GM21360 (cell line): ENCODE measurements at regions not wholly inside any gene's neighbourhood (a gene's known extent, or its start where the extent isn't known, plus 50 kb on each side); places are given as distances from the start of the nearest gene placed in this dataset.

Source experiments
- ATAC-seq: cut with Tn5 transposase; IDR thresholded peaks from one replicate; pipeline ENCODE4 v1.9.1; 2021; ENCODE audit warnings: mild to moderate bottlenecking, moderate library complexity; ENCODE audit not compliant: unreplicated experiment

DNA sequence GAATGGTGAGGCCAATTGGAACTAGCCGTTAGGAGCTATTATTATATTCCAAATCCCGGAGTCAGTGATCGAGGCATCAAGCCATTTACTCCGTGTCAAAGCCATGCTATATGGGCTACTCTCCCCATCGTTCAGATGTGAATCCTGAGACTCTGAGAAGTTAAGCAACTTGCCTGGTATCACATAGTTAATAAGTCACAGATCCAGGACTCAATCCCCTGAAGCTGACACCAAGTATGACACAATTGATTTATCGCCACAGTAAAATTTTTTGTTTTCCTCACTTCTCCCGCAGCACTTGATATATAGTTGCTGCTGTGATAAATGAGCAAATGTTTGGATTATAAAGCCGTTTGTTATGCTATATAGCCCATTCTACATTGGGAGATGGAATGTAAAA is 50.8 kb upstream of the TSHZ2 start:
- ATAC-seq: no peak

DNA sequence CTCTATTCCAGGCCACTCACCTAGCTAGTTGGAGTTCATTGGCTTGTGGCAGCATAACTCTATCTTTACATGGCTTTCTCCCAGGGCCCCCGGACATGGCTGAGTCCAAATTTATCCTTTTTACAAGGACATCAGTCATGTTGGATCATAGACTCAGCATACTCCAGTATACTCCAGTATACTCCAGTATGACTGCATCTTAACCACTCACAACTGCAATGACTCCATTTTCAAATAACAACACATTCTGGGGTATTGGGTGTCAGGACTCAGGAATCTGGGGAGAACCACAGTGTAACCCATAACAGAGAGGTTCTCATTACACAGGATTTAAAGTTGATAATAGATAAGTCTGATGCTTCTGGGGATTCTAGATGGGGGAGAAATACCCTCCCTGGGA is 53.8 kb upstream of the TSHZ2 start:
- ATAC-seq: no peak

DNA sequence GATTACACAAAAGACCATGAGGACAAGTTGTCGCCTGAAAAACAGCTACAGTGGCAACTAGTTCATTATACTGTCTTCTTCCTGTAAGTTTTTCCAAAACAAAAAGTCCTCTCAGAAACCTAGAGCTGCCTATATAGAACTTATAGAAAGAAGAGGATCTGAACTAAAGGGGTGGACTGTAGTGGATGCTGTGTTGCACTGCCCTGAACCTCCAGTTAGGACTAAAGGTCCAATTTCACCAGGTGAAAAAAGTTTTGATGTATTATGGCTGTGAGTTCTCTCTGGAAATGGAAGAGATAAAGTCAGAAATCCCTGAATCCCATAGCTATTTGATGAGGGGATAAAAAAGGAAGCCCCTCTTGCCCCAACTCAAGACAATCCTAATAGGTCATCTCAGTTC is 56.6 kb upstream of the TSHZ2 start:
- ATAC-seq: no peak

DNA sequence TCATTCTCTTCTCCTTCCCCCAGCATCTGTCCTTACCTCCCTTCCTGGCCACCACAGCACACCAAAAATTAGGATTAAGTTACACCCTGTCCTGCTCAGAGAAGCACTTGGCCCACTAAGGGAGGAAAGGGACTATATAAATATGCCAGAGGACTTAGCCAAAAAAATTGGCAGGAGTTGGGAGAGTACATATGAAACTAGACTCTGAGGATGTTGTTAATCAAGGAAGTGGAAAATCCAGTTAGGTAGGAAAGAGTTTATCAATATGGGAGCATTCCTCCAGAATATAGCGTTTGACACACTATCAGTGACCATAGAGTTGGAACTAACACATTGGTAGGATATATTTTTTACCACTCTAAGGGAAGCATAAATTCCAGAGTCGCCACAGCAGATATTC is 57.3 kb upstream of the TSHZ2 start:
- ATAC-seq: no peak

DNA sequence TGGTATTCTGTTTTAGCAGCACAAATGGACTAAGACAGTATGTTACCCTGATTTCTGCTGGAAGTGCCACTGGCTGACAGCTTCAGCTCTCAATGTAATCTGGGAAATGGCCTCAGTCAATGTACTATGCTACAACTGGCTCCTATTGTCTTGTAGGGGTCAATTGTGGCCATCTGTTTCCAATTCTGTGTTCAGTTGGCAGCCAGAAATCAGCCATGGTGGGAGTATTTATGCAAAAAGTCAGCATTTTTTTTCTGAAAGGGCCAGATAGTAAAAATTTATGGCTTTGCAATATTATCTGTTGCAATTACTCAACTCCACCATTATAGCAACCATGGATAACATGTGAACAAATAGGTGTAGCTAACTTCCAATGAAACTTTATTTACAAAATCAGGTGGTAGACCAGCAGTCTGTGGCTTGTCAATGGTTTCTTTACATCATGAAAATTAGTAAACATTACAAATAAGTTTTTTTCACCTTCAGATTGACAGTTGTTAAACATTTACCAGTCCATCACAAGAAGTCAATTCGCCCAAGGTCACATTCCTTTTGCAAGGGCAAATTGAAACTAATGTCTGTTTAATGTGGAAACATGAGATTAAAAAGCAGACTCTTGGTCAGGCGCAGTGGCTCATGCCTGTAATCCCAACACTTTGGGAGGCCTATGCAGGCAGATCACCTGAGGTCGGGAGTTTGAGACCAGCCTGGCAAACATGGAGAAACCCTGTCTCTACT is 58.3 kb upstream of the TSHZ2 start:
- no peak for ATAC-seq

DNA sequence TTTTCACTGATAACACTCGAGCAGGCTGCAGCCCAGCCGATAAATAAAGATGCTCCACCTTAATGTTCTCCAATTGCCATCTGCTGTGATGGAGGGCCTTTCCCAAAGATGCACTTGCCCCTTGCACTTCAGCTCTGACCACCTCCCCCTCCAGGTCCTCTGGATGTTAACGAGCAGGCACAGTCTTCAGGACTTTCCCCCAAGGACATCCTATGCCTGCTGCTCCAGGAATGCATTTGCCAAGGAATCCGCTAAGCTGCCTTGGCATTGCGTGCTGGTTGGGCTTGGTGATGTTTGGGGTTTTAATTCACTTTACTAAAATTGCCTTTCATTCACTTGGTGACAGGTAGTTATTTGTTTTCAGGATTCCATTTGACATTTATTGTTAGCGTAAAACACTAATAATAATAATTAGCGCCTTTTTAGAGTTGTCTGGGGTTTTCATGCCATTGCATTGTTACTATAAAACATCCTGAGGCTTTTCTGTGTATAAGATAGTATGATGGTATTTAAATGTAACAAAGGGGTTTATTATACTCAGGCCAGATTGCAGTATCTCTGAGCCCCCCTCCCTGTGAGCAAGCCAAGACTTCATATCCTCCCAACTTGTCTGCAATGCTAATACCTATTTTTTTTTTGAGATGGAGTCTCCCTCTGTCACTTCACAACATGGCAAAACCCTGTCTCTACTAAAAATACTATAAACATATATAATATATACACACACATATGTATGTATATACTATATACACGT is 66.7 kb upstream of the TSHZ2 start:
- ATAC-seq: no peak

DNA sequence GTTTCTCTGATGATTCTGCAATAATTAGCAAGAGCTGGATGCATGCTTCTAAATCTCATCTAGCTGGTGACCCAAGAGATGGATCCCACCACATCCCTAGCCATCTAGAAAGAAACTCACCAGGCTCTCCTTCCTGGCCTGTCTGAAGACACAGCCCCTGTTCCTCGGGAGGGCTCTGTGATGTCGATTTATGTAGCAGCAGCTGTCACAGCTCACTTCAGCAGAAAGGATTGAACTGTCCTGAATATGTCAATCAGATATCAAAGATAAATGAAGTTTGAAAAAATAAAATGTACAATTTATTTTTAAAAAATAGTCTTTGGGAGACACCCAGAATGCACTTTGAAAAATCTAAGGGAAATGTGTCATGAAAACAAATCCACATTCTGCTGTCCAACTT is 67.3 kb upstream of the TSHZ2 start:
- no peak for ATAC-seq

DNA sequence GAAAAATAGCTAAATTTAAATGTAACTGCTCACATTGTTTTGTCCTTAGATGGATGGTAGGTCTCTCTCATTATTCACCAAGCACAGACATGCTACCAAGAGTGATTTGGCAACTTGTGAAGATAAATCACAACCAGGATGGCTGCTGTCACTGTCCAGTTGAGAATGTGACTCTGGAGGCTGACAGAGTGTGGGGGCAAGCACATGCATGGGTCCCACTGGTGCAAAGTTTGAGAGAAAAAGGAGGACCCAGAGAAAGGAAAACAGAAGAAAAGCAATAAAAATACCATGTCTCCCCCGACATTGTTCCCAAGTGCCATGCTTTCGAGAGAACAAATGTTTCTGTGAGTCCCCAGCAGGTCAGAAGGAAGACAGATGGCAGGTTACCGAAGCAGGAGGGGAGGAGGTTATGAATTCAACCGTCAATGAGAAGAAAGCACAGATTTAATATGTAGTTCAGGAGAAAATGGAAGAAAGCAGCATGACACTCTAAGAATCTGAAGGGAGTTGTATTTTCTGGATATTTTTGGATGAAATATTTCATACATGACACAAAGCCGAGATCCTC is 73.0 kb upstream of the TSHZ2 start:
- ATAC-seq: no peak

DNA sequence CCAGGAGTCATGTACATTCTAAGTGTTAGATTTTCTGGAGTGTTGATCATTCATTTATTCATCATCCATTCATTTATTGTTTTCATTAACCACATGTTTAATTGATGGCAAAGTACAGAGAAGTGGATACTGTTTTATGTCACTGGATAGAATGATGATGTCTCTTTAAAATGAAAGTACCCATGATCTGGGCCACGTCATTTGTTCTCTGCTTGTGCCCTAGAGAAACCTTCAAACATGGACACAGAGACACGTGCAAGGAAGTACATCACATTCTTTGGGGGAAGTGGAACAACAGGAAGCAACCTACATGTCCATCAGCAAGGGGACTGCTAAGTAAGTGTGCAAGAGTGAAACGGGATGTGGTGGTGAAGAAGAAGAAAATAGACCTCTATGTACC is 75.8 kb upstream of the TSHZ2 start:
- no peak for ATAC-seq

DNA sequence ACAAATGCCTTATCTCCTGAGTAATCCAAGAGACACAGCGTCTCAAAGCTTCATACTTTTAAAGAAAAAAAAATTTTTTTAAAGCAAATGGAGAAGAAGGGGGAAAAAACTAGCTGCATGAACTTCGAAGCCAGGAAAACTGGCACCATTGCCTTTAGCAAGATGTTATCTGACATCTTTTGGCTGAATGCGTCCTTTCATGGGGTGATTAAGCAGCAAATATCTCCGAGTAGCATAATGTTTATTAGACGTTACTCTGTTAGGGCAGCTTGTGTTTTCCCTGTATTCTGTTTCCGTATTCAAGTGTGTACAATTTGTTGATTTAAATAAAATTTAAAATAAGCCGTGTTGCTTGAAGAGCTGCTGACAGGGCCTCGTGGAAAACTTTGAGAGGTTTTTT is 76.5 kb upstream of the TSHZ2 start:
- ATAC-seq: no peak

DNA sequence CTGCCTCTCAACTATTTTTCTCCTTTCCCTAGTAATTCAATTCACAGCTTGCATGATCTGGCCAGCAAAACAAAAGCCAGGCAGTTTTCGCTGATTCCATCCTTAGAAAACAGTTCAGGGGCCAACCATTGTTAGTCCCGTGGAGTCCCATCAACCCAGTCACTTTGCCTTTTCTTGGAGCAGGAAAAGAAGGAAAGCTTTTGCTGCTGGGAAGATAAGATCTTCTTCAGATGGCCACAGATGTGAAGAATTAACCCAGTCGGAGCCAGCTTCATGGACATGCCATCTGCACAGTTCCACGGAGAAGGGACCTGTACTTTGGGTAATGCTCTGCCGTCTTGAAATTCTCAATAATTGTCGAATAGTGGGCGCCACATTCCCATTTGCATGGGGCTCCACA is 76.9 kb upstream of the TSHZ2 start:
- ATAC-seq: no peak

DNA sequence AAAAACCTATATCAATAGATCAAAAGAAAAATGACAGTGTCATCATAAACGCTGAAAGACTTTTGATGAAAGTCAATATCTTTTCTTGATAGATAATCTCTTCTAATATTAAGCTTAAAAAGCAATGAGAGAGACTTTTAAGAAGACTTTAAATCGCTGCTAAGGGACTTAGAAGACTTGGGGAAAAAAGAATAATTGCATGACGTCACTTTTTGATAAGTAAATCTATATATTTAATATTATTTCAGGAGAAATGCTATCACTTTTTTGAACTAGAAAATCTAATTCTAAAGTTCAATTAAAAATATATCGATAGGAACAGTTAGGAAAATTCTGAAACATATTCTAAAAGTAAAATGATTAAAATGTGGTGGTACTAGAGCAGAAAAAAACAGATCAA is 78.7 kb upstream of the TSHZ2 start:
- no peak for ATAC-seq

DNA sequence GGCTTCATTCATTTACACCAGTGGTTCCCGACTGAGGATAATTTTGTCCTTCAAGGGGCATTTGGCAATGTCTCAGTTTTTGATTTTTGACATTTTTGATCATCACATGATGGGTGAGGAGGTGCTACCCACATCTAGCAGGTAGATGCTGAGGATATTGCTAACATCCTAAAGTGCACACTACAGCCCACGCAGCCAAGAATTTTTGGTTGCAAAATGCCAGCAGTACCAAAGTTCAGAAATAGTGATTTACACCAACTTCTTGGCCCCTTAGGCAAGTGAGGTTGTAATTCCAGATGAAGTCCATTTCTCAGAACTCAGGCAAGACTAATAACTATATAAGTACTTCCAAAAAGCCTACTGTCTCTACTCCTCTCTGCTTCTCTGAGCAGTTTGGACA is 80.1 kb upstream of the TSHZ2 start:
- no peak for ATAC-seq

DNA sequence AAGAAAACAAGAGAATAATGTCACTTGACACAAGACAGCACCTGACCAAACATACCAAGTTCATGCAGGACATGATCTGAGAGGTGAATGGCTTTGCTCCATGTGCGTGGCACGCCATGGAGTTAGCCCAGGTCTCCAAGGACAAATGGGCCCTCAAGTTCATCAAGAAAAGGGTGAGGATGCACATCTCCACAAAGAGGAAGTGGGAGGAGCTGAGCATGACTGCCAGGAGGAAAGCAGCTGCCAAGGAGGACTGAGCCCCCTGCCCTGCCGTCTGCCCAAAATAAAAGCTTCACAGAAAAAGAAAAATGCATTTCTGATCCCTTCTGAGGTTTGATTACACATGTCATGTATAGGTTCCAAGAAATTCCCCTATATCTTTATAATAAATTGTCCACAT is 82.0 kb upstream of the TSHZ2 start:
- ATAC-seq: no peak

DNA sequence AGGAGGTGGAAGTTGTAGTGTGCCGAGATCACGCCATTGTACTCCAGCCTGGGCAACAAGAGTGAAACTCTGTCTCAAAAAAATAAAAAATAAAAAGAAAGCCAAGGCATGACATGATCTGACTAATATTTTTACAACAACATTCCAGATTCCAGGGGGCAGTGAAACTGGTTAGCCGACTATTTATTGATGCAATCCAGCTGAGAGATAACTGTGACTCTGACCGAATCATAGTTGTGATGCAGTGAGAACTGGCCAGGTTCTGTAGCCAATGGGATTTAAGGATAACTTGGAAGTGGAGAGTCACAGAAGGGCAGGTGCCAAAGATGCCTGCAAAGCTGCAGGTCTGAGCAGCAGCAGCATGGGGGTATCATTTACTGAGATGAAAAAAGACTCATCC is 82.9 kb upstream of the TSHZ2 start:
- no peak for ATAC-seq

DNA sequence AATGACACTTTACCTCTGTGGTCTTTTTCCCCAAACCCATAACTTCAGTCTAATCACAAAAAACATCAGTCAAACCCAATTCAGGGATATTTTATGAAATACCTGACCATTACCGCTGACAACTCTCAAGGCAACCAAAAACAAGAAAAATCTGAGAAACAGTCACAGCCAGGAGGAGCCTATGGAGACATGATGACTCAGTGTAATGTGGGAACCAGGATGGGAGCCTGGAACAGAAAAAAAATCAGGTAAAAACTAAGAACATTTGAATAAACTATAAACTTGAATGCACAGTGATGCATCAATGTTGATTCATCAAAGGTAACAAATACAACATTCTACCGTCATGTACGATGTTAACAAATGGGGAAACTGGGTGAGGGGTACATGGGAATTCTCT is 84.1 kb upstream of the TSHZ2 start:
- no peak for ATAC-seq

DNA sequence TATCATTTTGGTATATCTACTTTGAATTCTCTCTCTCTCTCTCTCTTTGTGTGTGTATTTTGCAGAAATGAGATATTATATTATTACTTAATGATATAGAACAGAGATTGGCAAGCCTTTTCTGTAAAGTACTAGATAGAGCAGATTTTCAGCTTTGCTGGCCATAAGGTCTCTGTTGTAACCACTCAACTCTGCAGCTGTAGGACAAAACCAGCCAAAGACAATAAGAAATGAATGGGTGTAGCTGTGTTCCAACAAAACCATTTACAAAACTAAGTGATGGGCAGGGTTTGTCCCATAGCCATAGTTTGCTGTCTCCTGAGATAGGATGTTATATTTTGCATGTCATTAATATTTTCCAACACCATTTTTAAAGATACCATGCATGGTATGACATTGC is 91.2 kb upstream of the TSHZ2 start:
- ATAC-seq: no peak

DNA sequence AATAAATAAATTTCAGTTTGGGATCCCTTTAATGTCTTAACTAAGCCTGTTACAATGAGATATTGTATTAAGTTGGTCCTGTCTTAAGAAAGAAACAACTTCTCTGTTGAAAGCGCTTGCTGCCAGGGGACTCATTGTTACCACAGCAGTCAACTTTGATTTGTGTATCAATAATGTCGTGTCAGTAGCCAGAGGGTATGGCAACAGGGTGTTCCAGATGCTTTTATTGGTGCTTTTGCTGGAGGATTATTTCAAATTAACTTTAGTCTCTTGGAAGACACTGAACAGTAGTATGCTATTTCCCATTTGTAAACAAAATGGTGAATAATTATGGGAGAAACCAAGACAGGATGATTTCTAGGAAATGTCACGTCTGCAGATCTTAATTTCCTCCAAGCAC is 91.9 kb upstream of the TSHZ2 start:
- no peak for ATAC-seq

DNA sequence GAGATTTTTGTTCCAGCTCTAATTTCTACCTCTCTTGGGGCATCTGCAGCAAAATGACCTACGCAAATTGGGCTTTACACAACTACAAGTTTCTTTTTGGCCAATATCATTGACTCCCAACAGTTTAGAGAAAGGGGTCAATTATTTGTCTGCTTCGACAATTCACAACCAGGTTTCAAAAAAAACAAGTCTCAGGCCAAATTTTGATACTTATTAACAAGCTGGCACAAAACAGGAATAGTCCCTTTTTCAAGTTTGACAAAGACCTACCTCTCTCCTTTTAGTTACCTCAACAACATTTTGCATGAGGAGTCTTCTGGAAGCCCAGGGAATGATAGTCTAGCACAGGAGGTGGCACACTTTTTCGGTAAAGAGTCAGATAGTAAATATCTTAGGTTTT is 97.9 kb upstream of the TSHZ2 start:
- no peak for ATAC-seq

DNA sequence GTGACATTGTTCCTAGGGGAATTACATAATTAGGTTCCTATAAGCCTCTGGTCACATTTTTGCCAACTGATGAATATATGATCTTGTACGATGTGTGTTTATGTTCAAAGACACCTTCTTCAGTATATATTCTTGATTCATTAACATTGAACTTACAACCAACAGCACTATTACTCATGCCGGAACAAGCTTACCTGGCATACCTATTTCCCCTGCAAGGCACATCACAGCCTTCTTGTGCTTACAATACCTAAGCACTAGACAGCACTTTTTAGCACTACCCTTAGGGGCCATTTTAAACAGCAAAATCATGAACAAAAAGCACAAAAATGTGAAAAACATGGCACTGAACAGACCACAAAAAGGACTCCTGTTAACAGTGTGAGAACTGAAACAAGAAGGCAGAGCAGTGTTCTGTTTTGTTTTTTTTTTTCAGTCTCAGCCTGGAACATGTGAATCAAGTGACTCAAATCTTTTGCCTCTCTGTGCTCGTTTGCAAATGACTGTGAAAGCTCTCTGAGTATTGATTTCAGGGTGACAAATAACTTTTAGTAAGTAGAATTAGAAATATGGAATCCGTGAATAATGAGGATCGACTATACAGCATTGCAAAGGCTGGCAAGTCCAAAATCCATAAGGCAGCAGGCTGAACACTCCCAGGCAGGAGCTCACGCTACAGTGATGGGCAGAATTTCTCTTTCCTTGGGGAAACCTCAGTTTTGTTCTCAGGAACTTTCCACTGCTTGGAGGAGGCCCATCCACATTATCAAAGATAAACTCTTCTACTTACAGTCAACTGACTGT is 102.3 kb upstream of the TSHZ2 start:
- no peak for ATAC-seq

DNA sequence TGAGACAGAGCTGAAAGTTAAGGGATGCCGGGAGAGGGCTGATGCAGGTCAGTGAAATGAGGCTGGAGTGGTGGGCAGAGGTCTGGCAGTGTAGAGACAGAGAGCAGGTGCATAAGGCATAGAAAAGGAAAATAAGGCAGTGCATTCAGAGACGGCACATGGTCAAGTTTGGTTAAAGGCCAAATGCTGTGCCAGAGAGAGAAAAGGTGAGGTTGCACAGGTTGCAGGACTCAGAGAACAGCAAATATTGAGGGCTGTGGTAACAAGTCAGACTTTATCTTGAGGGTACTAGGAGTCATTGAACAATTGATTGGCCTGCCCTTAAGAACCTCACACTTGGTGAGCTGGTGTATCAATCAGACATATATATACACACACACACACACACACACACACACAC is 102.9 kb upstream of the TSHZ2 start:
- ATAC-seq: no peak

DNA sequence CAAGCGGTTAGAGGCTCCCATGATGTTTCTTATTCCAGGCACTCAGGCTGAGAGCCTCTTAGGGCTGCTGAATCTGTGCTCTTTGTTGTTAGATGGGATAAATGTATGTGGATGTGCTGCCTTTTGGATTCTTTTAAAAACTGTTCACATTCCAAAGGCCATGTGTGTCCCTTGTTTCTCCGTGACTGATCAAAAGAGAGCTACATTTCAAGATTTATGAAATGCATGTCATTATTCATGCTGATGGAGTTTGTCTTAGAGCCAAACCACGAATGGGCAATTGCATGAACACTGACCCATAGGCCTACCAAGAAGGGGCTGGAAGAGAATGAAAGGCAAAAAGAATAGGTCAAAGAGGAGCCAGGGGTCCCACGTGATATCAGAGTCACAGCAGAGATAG is 104.9 kb upstream of the TSHZ2 start:
- ATAC-seq: no peak
